ENCODE measurements at regions not wholly inside any gene's neighbourhood (a gene's known extent, or its start where the extent isn't known, plus 50 kb on each side); places are given as distances from the start of the nearest gene placed in this dataset.
A peak's percentile ranks its signal among the peaks of the same experiment; 100 is the strongest.

DNA sequence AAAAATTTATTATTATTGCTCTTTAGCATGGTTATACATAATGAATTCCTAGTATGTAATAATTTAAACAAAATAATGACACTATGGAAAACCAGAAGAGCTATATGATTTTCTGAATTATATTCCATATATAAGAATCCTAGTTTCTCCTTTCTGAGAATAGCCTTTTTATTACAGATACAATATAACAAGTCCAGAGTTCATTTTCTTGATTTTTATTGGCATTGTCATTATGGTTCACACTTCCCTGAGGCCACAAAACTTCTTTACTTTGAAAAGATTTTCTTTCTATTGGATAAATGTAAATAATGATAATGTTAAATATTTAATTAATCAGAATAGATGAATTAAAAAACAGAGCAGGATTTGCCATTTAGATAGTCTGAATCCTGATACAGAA, 362.3 kb upstream of the BCHE start:
- no peaks in the 10 kb centered on the region for H3K4me1 Mint-ChIP-seq
- no peak overlapping the region for H3K27ac ChIP-seq (ENCODE audit: low read depth, low read length)
- H3K4me3 ChIP-seq (ENCODE audit: low read length): no peak overlapping the region
- CTCF ChIA-PET: no interaction called here
- H3K9me3 Mint-ChIP-seq: peaks cover 2 to 24% (median 3%) of the 10 kb centered on the region in 5 donors
- no peaks in the 10 kb centered on the region for H3K36me3 ChIP-seq (ENCODE audit: insufficient read depth, low read length)
- no peaks in the 10 kb centered on the region for H3K36me3 Mint-ChIP-seq
- DNase-seq: no peak
- POLR2A ChIA-PET: no interaction called here
- no peaks in the 10 kb centered on the region for H3K9me3 ChIP-seq (ENCODE audit: low read length)
- H3K27me3 ChIP-seq (ENCODE audit: insufficient read depth, low read length, poor library complexity, severe bottlenecking): no peaks in the 10 kb centered on the region
- H3K27ac Mint-ChIP-seq: no peak overlapping the region
- H3K4me3 Mint-ChIP-seq: no peak overlapping the region
- H3K27me3 Mint-ChIP-seq: no peaks in the 10 kb centered on the region
- H3K4me1 ChIP-seq (ENCODE audit: insufficient read depth, low read length): no peaks in the 10 kb centered on the region

DNA sequence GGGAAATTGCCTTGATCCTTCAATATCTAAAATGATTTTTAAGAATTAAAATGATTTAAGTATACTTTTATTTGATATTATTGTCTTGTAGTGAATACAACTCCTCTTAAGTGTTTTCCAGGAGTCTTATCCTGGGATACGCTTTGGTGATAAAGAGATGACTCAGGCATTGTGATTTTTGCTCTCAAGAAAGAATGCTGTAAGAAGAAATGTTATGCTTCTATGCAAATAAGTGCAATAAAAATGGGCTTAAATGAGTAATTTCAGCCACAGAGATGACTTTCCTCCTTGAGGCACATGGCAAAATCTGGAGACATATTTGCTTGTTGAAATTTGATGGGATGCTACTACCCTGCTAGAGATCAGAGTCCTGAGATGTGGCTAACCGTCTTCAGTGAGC, 358.6 kb upstream of the BCHE start:
- H3K27ac ChIP-seq (ENCODE audit: low read depth, low read length): no peak overlapping the region
- no peak overlapping the region for H3K4me3 ChIP-seq (ENCODE audit: low read length)
- Mint-ChIP-seq H3K36me3 (no peaks in the 10 kb centered on the region), H3K4me3 (no peak overlapping the region), H3K27me3 (no peaks in the 10 kb centered on the region), H3K9me3 (peaks cover 2 to 37% (median 6%) of the 10 kb centered on the region in 5 donors), H3K4me1 (no peaks in the 10 kb centered on the region), H3K27ac (no peak overlapping the region)
- no peaks in the 10 kb centered on the region for H3K36me3 ChIP-seq (ENCODE audit: insufficient read depth, low read length)
- no peaks in the 10 kb centered on the region for H3K4me1 ChIP-seq (ENCODE audit: insufficient read depth, low read length)
- CTCF ChIA-PET: no interaction called here
- no peaks in the 10 kb centered on the region for H3K27me3 ChIP-seq (ENCODE audit: insufficient read depth, low read length, poor library complexity, severe bottlenecking)
- H3K9me3 ChIP-seq (ENCODE audit: low read length): no peaks in the 10 kb centered on the region
- POLR2A ChIA-PET: no interaction called here
- DNase-seq: no peak

GRCh38 chr3:166191411-166191810, 354.2 kb upstream of the BCHE start:
- H3K4me3 Mint-ChIP-seq: no peak overlapping the region
- no peak for DNase-seq
- Histone ChIP-seq H3K9me3 (ENCODE audit: low read length) (no peaks in the 10 kb centered on the region), H3K4me1 (ENCODE audit: insufficient read depth, low read length) (no peaks in the 10 kb centered on the region), H3K27me3 (ENCODE audit: insufficient read depth, low read length, poor library complexity, severe bottlenecking) (no peaks in the 10 kb centered on the region), H3K27ac (ENCODE audit: low read depth, low read length) (no peak overlapping the region), H3K4me3 (ENCODE audit: low read length) (no peak overlapping the region), H3K36me3 (ENCODE audit: insufficient read depth, low read length) (no peaks in the 10 kb centered on the region)
- H3K27me3 Mint-ChIP-seq: no peaks in the 10 kb centered on the region
- ChIA-PET CTCF (no interaction called here), POLR2A (no interaction called here)
- H3K4me1 Mint-ChIP-seq: no peaks in the 10 kb centered on the region
- no peak overlapping the region for H3K27ac Mint-ChIP-seq
- H3K36me3 Mint-ChIP-seq: no peaks in the 10 kb centered on the region
- H3K9me3 Mint-ChIP-seq: peaks cover 4 to 46% (median 11%) of the 10 kb centered on the region in 5 donors

DNA sequence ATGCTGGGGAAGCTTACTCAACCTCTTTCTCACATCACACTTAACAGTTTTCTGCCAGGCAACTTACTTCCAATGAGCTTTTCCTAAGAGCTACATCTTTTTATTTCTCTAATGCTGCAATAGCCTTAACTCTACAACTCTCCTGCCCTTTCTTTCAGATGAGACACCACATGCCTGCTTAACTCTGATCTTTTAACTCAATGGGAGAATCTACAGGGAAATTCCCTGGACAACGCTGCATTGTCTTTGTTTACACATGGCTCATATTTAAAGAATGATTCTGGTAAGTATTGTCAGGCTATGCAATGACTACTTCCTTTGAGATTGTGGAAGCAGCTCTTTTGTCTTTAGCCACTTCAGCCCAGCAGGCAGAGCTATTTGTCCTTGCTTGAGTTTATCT, 353.1 kb upstream of the BCHE start:
- no peak overlapping the region for H3K27ac ChIP-seq (ENCODE audit: low read depth, low read length)
- Mint-ChIP-seq H3K27me3 (no peaks in the 10 kb centered on the region), H3K36me3 (no peaks in the 10 kb centered on the region), H3K4me1 (no peaks in the 10 kb centered on the region), H3K27ac (no peak overlapping the region), H3K4me3 (no peak overlapping the region), H3K9me3 (peaks cover 7 to 40% (median 16%) of the 10 kb centered on the region in 5 donors)
- H3K9me3 ChIP-seq (ENCODE audit: low read length): no peaks in the 10 kb centered on the region
- no peak for DNase-seq
- POLR2A ChIA-PET: no interaction called here
- H3K4me1 ChIP-seq (ENCODE audit: insufficient read depth, low read length): no peaks in the 10 kb centered on the region
- H3K4me3 ChIP-seq (ENCODE audit: low read length): no peak overlapping the region
- CTCF ChIA-PET: no interaction called here
- no peaks in the 10 kb centered on the region for H3K36me3 ChIP-seq (ENCODE audit: insufficient read depth, low read length)
- H3K27me3 ChIP-seq (ENCODE audit: insufficient read depth, low read length, poor library complexity, severe bottlenecking): no peaks in the 10 kb centered on the region

GRCh38 chr3:166187237-166187636, 350.0 kb upstream of the BCHE start:
- no peaks in the 10 kb centered on the region for H3K36me3 Mint-ChIP-seq
- POLR2A ChIA-PET: no interaction called here
- Histone ChIP-seq H3K27me3 (ENCODE audit: insufficient read depth, low read length, poor library complexity, severe bottlenecking) (no peaks in the 10 kb centered on the region), H3K27ac (ENCODE audit: low read depth, low read length) (no peak overlapping the region), H3K9me3 (ENCODE audit: low read length) (no peaks in the 10 kb centered on the region), H3K4me3 (ENCODE audit: low read length) (no peak overlapping the region), H3K36me3 (ENCODE audit: insufficient read depth, low read length) (no peaks in the 10 kb centered on the region), H3K4me1 (ENCODE audit: insufficient read depth, low read length) (no peaks in the 10 kb centered on the region)
- CTCF ChIA-PET: no interaction called here
- H3K27me3 Mint-ChIP-seq: no peaks in the 10 kb centered on the region
- H3K27ac Mint-ChIP-seq: peak overlapping the region in 1 of 8 donors; percentile 63
- DNase-seq: no peak
- H3K4me1 Mint-ChIP-seq: no peaks in the 10 kb centered on the region
- H3K4me3 Mint-ChIP-seq: no peak overlapping the region
- H3K9me3 Mint-ChIP-seq: peaks cover 7 to 33% (median 13%) of the 10 kb centered on the region in 5 donors

GRCh38 chr3:166186003-166186402, 348.8 kb upstream of the BCHE start:
- Histone ChIP-seq H3K9me3 (ENCODE audit: low read length) (no peaks in the 10 kb centered on the region), H3K27ac (ENCODE audit: low read depth, low read length) (no peak overlapping the region), H3K36me3 (ENCODE audit: insufficient read depth, low read length) (no peaks in the 10 kb centered on the region), H3K27me3 (ENCODE audit: insufficient read depth, low read length, poor library complexity, severe bottlenecking) (no peaks in the 10 kb centered on the region), H3K4me3 (ENCODE audit: low read length) (no peak overlapping the region), H3K4me1 (ENCODE audit: insufficient read depth, low read length) (no peaks in the 10 kb centered on the region)
- no peaks in the 10 kb centered on the region for H3K36me3 Mint-ChIP-seq
- no peak overlapping the region for H3K4me3 Mint-ChIP-seq
- H3K27me3 Mint-ChIP-seq: no peaks in the 10 kb centered on the region
- ChIA-PET POLR2A (no interaction called here), CTCF (no interaction called here)
- H3K4me1 Mint-ChIP-seq: no peaks in the 10 kb centered on the region
- H3K27ac Mint-ChIP-seq: no peak overlapping the region
- peaks cover 7 to 38% (median 12%) of the 10 kb centered on the region in 5 donors for H3K9me3 Mint-ChIP-seq
- DNase-seq: no peak

DNA sequence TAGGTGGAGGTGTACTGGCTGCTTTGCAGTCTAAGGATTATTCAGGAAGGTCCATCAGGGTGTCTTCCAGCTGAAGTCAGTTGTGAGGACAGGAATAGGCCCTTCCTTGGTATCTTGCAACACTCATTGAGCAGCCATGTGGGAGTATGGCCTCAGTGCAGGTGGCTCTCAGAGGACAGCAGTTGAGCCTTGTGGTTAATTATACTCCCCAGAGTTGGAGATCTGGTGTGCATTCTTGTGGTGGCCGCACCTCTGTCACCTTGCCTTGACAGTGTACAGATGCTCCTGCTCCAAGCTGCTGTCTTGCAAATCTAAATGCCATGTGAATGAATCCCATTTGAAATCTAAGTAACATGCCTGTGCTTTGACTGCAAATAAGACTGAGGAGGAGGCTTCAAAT, 339.9 kb upstream of the BCHE start:
- peaks cover 0 to 25% (median 5%) of the 10 kb centered on the region in 5 donors for H3K9me3 Mint-ChIP-seq
- Histone ChIP-seq H3K36me3 (ENCODE audit: insufficient read depth, low read length) (no peaks in the 10 kb centered on the region), H3K4me3 (ENCODE audit: low read length) (no peak overlapping the region), H3K27me3 (ENCODE audit: insufficient read depth, low read length, poor library complexity, severe bottlenecking) (no peaks in the 10 kb centered on the region), H3K9me3 (ENCODE audit: low read length) (no peaks in the 10 kb centered on the region), H3K27ac (ENCODE audit: low read depth, low read length) (no peak overlapping the region), H3K4me1 (ENCODE audit: insufficient read depth, low read length) (no peaks in the 10 kb centered on the region)
- no peaks in the 10 kb centered on the region for H3K36me3 Mint-ChIP-seq
- H3K4me3 Mint-ChIP-seq: no peak overlapping the region
- no peaks in the 10 kb centered on the region for H3K4me1 Mint-ChIP-seq
- CTCF ChIA-PET: no interaction called here
- DNase-seq: no peak
- POLR2A ChIA-PET: no interaction called here
- H3K27ac Mint-ChIP-seq: peak overlapping the region in 1 of 8 donors; percentile 4
- no peaks in the 10 kb centered on the region for H3K27me3 Mint-ChIP-seq

- ChIA-PET POLR2A (no interaction called here), CTCF (no interaction called here)
- Mint-ChIP-seq H3K4me1 (no peaks in the 10 kb centered on the region), H3K27ac (no peak overlapping the region), H3K36me3 (no peaks in the 10 kb centered on the region), H3K9me3 (peaks cover 2 to 29% (median 6%) of the 10 kb centered on the region in 5 donors), H3K4me3 (no peak overlapping the region), H3K27me3 (no peaks in the 10 kb centered on the region)
- Histone ChIP-seq H3K36me3 (ENCODE audit: insufficient read depth, low read length) (no peaks in the 10 kb centered on the region), H3K27me3 (ENCODE audit: insufficient read depth, low read length, poor library complexity, severe bottlenecking) (no peaks in the 10 kb centered on the region), H3K4me3 (ENCODE audit: low read length) (no peak overlapping the region), H3K27ac (ENCODE audit: low read depth, low read length) (no peak overlapping the region), H3K9me3 (ENCODE audit: low read length) (no peaks in the 10 kb centered on the region), H3K4me1 (ENCODE audit: insufficient read depth, low read length) (no peaks in the 10 kb centered on the region)
- no peak for DNase-seq
Measured at GRCh38 chr3:166171695-166172094, 334.5 kb upstream of the BCHE start.

DNA sequence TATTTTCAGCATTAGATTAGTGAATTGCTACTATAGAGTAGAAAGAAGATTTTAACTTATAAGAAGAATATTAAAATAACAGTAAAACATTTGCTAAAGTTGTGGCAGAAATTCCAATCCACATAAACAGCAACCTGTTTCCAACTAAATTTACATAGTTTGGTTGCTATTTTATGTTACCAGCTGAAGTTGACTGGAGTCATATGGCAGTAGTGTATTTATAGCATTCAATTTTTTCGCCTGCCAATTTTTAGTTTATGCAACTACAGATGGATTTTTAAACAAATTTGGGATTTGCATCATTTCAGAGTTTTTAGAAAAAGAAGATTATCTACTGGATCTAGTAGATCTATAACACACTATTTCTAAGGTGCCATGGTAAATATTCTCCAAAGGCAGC, 332.5 kb upstream of the BCHE start:
- Mint-ChIP-seq H3K9me3 (peaks cover 2 to 43% (median 6%) of the 10 kb centered on the region in 5 donors), H3K27me3 (no peaks in the 10 kb centered on the region), H3K36me3 (no peaks in the 10 kb centered on the region), H3K27ac (no peak overlapping the region), H3K4me3 (no peak overlapping the region), H3K4me1 (no peaks in the 10 kb centered on the region)
- Histone ChIP-seq H3K36me3 (ENCODE audit: insufficient read depth, low read length) (no peaks in the 10 kb centered on the region), H3K27me3 (ENCODE audit: insufficient read depth, low read length, poor library complexity, severe bottlenecking) (no peaks in the 10 kb centered on the region), H3K4me1 (ENCODE audit: insufficient read depth, low read length) (no peaks in the 10 kb centered on the region), H3K4me3 (ENCODE audit: low read length) (no peak overlapping the region), H3K27ac (ENCODE audit: low read depth, low read length) (no peak overlapping the region), H3K9me3 (ENCODE audit: low read length) (no peaks in the 10 kb centered on the region)
- no peak for DNase-seq
- ChIA-PET CTCF (no interaction called here), POLR2A (no interaction called here)

Measured in CD8-positive, alpha-beta memory T cell (primary cell).